ENCODE measurements at regions not wholly inside any gene's neighbourhood (a gene's known extent, or its start where the extent isn't known, plus 50 kb on each side); places are given as distances from the start of the nearest gene placed in this dataset.
"Not testable (repeated sequence)": the region's sequence is repeated elsewhere in the genome, so short reads cannot be mapped to it uniquely, and the experiment has no call there.

- DNase-seq (ENCODE audit: low read depth in 2 of 2) = no peak
Measured at GRCh38 chr3:101913168-101913567, 63.9 kb downstream of the NFKBIZ start.

DNA sequence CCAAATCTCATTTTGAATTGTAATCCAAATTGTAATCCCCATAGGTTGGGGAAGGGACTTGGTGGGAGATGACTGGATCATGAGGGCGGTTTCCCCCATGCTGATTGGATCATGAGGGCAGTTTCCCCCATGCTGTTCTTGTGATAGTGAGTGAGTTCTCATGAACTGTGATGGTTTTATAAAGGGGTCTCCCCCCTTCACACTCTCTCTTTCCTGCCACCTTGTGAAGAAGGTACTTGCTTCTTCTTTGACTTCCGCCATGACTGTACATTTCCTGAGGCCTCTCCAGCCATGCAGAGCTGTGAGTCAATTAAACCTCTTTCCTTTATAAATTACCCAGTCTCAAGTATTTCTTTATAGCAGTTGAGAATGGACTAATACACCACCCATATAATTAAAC is 68.4 kb downstream of the NFKBIZ start:
- not testable (repeated sequence) for DNase-seq (ENCODE audit: low read depth in 2 of 2)

GRCh38 chr3:101922151-101922725 is 72.9 kb downstream of the NFKBIZ start:
- not testable (repeated sequence) for DNase-seq (ENCODE audit: low read depth in 2 of 2)

DNA sequence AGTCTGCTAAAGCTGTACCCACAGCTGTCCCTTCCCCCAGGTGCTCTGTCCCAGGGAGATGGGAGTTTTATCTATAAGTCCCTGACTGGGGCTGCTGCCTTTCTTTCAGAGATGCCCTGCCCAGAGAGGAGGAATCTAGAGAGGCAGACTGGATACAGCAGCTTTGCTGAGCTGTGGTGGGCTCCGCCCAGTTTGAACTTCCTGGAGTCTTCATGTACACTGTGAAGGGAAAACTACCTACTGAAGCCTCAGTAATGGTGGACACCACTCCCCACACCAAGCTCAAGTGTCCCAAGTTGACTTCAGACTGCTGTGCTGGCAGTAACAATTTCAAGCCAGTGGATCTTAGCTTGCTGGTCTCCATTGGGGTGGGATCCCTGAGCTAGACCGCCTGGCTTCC is 75.3 kb downstream of the NFKBIZ start:
- not testable (repeated sequence) for DNase-seq (ENCODE audit: low read depth in 2 of 2)

- DNase-seq (ENCODE audit: low read depth in 2 of 2) = not testable (repeated sequence)
Measured at GRCh38 chr3:101925124-101925523, 75.8 kb downstream of the NFKBIZ start.

- DNase-seq (ENCODE audit: low read depth in 2 of 2) = no peak
Measured at GRCh38 chr3:101925564-101925963, 76.2 kb downstream of the NFKBIZ start.

DNA sequence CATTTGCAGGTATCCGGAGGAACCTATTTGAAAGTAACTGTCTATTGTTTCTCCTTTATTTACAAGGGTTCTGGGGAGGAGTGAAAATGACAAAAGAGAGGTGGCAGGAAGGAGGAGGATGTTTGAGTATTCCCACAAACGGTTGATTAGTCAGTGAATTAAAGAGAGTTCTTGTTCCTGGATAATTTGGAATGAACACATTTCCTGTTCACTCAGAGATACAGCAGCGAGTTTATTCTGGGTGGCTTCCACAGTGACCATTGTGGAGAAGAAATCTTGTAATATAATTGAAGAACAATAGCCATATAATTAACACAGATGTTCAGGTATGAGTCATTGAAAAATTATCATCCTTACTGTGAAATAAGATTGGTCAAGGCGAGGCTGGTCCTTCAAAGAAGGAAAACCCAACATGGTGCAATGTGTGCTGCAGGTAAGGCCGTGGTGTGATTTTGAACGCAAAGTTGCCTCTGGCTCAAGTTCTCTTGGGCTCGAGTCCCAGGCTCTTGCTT is 77.3 kb downstream of the NFKBIZ start:
- DNase-seq (ENCODE audit: low read depth in 2 of 2) = no peak

DNA sequence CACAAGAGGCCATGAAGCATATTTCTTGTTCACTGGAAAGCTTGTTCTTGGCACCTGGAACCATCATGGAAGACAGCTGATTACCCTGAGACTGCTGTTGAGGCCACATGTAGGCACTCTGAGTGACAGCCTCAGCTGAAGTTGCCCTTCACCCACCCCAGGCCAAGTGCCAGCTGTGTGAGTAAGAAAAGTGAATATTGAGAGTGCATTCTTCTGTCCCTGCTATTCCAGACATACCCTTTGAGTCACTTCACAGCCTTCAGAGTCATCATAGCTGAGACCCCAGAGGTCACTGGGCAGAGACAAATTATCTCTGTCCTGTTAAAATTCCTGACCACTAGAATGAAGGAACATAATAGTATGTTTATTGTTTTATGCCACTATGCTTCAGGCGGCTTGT is 79.6 kb downstream of the NFKBIZ start:
- DNase-seq (ENCODE audit: low read depth in 2 of 2) = no peak

DNA sequence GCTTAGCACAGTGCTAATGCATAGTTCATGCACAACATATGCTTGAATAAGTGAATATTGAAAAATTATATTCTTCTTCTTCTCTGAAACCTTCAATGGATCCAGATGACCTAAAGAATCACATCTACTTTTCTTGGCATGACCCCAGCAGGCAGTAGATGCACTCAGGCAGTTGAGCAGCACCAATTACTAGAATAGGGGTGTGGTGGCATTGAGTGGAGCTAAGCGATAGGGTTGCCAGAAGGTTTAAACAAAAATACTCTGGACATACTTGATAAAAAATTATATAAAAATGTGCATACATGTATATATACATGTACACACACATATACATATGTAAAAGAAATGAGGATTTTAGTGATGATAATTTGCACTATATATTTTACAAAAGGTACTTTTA is 81.8 kb downstream of the NFKBIZ start:
- no peak for DNase-seq (ENCODE audit: low read depth in 2 of 2)

DNA sequence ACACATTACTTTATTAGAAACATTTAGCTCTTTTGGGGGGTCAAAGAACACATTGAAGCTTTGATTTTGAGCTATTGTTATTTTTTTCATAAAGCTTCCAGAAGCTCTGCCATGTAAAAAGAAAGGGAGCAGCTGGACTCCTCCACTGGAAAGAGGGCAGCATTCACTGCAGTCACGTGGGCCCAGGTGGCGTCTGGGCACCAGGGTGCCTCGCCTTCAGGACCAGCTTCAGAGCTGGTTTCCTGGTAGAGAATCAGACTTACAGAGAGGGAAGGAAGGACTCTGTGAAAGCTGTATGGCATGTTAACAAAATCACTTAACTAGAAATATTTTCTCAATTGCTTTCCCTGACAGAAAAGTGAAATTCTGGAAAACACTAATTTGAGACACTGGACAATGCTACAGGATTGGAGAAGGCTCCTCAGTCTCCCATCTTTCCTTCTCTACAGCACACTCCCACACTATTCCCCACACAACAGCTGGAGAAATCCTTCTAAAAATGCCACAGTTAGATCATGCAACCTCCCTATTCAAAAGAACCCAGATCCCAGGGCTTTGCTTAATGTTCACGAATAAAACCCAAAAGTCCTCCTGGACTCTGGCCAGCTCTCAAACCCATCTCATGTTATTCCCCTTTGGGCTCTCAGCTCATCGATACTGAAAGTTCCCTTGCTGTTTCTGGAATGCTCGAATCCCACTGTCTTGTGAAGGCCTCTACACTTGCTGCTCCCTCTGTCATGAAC is 83.2 kb downstream of the NFKBIZ start:
- no peak for DNase-seq (ENCODE audit: low read depth in 2 of 2)

GRCh38 chr3:101936419-101937356 is 87.4 kb downstream of the NFKBIZ start:
- DNase-seq (ENCODE audit: low read depth in 2 of 2) = no peak

DNA sequence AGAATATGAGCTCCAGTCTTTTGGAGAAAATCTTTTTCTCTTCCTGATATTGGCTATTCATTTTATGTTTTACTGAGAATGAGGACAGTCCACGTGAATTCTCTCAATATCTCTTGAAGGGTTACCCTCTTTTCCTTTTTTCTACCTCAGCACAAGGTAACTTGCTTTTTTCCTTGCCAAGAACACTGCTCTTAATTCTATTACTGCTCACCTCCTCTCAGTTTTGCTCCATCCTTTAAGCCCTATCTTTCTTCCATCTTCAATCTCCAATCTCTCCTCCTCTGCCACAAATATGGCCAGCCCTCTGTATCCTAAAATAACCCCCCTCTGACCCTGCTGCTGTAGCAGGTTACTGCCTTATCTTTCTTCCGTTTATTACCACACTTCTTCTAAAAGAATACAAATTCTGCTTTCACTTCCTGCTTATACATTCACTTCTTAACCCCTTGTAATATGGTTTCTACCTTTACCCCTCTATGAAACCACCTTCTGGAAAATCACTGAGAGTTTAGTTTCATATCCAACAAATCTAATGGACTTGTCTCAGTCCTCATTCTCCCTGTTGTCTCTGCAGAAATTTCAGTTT is 89.0 kb downstream of the NFKBIZ start:
- DNase-seq (ENCODE audit: low read depth in 2 of 2) = no peak

DNA sequence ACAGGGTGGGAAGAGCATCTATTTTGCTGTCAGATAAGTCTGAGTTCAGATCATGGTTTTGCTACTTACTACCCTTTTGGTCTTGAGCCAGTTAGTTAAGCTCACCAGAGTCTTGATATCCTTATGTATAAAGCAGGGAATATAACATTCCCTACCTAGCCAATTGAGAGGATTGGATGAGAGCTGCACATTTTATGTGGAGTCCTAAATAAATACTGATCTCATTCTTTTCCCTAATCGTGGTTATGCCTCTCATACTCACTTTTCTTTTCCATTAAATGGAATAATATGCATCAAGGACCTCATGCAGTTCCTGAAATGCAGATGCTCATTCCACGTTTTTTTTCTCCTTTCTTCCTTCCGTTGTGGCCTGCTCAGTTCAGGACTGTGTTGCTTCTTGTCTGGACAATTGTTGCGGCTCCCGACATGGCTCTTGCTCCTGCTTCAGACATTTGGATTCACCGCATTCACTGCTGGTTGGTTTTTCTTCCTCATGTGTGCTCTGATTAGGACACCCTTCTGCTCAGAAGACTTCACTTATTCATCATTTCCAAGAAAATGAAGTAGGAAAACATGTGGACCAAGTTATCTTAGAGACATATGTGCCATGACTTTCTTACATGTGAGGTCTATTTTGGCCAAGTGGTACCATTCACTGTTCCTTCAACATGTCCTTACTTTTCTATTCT is 90.2 kb downstream of the NFKBIZ start:
- DNase-seq (ENCODE audit: low read depth in 2 of 2) = no peak

DNA sequence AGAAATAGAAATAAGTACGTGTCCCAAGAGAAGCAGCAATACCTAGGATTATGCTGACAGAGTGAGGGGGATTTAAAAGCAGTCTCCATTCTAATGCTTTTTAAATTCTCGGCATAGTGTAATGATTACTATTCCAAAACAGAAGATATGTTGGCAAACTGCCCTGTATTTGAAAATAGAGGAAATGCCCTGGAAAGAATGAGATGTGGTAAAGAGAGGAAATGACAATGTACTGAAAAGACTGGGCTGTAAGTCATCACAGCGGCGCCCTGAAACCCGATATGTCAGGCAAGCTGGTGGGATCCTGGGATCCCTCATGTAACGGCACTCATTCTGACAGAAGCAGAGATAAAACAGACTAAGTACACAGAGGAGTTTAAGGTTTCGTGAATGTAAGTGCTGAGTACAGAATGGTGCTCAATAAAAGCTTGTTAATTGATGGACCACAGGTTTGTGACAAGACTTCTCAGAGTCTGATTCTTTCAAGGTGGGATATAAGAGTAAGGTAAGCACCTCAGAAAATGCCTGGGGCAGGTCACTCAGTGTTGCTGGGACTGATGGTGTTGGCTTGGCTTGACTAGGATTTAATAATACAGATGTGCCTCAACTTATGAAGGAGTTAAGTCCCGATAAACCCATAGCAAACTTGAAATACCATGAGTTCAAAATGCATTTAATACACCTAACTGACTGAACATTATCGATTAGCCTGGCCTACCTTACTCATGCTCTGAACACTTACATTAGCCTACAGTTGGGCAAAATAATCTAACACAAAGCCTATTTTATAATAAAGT is 91.4 kb downstream of the NFKBIZ start:
- DNase-seq (ENCODE audit: low read depth in 2 of 2) = no peak

DNA sequence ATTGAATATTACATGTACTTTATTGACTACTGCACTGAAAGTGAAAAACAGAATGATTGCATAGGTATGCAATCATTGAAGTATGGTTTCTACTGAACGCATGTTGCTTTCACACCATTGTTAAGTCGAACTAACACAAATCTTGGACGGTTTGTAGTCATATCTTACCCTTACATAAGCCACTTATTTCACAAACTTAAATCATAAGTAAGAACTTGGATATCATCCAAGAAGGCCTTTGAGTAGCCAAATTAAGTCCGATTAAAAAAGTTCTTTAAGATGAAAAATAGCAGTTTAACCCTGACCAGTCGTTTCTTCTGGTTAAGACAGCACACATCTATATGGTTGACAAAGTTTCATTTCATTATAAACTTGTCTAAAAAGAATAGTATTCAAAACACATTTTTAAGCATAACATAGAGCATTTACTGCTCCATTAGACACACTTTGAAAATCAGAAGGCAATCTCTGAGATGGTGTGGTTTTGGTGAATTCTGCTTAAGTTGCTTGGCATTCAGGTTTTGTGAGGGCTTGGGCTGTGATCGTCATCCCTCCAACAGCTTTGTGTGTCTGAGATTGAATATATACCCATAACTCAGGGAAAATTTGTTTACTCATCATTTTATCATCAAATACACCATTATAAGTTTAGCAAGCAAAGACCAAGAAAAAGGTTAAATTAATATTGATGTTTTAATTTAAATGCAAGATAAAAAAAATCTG is 92.2 kb downstream of the NFKBIZ start:
- no peak for DNase-seq (ENCODE audit: low read depth in 2 of 2)

DNA sequence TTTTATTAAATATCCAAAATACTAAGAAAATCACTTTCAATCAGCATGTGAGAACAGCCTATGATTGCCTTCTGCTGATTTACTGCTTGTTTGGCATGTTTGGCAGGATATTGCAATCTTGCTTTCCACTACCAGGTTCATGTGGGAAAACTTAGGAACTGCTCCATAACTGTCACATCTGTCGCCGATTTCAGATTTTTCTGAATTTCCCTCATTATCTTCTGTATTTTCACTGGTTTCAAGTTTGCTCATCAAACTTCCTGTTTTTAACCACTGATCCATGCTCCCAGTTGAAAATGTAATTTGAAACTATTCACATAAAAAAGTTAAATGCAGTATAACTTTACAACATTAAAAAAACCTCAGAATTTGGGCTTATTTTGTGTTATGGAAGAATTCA is 93.0 kb downstream of the NFKBIZ start:
- DNase-seq (ENCODE audit: low read depth in 2 of 2) = no peak

DNA sequence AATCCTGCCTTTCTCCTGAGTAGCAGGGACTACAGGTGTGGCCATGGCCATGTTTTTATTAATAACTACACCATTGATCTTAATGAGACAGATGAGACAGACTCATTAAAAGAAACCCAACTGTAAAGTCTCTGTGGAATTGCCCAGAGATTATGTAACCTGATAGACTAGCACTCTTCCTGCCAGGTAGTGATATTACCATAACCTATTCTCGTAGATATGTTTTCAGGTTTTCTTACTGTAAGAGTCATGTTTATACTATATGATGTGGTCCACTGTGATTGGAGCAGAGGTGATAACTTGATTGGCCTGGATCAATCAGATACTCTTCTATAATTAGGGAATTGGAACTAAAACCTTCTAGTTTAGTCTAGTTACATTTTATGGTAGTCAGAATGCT is 93.7 kb downstream of the NFKBIZ start:
- DNase-seq (ENCODE audit: low read depth in 2 of 2) = no peak

DNA sequence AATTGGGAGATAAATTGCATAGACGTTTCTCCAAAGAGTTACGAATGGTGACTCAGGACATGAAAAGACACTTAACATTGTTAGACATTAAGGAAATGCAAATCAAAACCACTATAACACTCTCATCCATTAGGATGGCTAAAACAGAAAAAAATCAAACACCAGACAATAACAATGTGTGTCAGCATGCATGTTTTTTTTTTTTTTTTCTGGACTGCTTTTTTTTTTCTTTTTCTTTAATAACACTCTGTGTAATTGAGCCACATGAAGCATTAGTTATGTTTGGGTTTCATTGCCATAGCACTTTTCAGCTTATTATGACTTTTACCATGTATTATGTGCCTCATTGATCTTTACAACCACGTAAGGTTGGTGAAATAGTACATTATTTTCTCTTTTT is 95.0 kb downstream of the NFKBIZ start:
- no peak for DNase-seq (ENCODE audit: low read depth in 2 of 2)

- no peak for DNase-seq (ENCODE audit: low read depth in 2 of 2)
Measured at GRCh38 chr3:101945980-101946379, 96.7 kb downstream of the NFKBIZ start.

- DNase-seq (ENCODE audit: low read depth in 2 of 2) = no peak
Measured at GRCh38 chr3:101946906-101947305, 97.6 kb downstream of the NFKBIZ start.

Measured in stimulated activated CD8-positive, alpha-beta memory T cell treated with anti-CD3 and anti-CD28 coated beads, Interleukin-7, amount 100 ng/mL, for 1 hour (primary cell).